ENCODE measurements at regions not wholly inside any gene's neighbourhood (a gene's known extent, or its start where the extent isn't known, plus 50 kb on each side); places are given as distances from the start of the nearest gene placed in this dataset.
"Not testable (repeated sequence)": the region's sequence is repeated elsewhere in the genome, so short reads cannot be mapped to it uniquely, and the experiment has no call there.

DNA sequence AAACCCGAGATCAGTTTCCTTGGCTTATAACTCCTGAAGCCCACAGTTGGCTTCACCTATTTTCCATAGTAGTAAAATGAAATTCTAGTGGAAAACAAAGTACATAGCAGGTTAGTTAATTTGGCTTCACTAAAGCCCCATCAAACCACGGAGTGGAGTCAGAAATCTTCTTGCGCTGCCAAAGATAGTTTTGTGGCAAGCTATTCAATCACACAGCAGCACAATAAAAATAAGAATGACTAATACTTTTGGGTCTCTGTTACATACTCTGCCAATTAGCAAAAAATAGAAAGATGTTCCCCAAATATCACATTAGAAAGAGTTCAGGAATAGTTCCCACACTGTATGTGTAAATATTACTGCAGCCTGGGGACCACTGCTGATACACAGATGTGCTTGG lies 175.2 kb upstream of the NOL4 start:
- TF ChIP-seq, protein P1, sequence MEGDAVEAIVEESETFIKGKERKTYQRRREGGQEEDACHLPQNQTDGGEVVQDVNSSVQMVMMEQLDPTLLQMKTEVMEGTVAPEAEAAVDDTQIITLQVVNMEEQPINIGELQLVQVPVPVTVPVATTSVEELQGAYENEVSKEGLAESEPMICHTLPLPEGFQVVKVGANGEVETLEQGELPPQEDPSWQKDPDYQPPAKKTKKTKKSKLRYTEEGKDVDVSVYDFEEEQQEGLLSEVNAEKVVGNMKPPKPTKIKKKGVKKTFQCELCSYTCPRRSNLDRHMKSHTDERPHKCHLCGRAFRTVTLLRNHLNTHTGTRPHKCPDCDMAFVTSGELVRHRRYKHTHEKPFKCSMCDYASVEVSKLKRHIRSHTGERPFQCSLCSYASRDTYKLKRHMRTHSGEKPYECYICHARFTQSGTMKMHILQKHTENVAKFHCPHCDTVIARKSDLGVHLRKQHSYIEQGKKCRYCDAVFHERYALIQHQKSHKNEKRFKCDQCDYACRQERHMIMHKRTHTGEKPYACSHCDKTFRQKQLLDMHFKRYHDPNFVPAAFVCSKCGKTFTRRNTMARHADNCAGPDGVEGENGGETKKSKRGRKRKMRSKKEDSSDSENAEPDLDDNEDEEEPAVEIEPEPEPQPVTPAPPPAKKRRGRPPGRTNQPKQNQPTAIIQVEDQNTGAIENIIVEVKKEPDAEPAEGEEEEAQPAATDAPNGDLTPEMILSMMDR (IDR thresholded peaks at IDR 0.05; ENCODE audit: borderline replicate concordance) = no peak
- H3K27ac ChIP-seq (replicated peaks) = no peak overlapping the region
- intact Hi-C loops (cut with micrococcal nuclease) = no loop called here

DNA sequence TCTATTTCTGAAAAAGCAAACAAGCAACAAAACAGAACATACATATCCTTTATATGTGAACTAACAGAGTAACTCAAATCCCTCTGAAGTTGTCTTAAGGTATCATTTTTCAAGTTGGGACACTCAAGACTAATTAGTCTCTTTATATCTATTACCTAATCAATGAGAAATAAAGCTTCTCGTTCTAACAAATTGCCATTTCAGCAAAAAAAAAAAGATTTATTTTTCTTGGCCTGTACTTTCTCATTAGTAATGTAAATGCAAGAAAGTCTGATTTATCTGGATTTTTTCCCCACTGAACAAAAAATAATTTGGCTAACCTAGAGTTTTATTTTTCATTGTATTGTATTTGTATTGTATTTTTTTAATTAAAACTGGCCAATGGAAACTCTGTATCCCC lies 176.1 kb upstream of the NOL4 start:
- intact Hi-C loops (cut with micrococcal nuclease) = no loop called here
- no peak overlapping the region for H3K27ac ChIP-seq (replicated peaks)

More for the DNA sequence above, 175.2 kb upstream of the NOL4 start:
- Histone ChIP-seq H3K9me3 (replicated peaks) (no peaks in the 10 kb centered on the region), H3K4me1 (no peaks in the 10 kb centered on the region), H3K27me3 (ENCODE audit: low read depth) (no peaks in the 10 kb centered on the region), H3K4me3 (no peak overlapping the region), H3K36me3 (no peaks in the 10 kb centered on the region)
- no peak for DNase-seq

DNA sequence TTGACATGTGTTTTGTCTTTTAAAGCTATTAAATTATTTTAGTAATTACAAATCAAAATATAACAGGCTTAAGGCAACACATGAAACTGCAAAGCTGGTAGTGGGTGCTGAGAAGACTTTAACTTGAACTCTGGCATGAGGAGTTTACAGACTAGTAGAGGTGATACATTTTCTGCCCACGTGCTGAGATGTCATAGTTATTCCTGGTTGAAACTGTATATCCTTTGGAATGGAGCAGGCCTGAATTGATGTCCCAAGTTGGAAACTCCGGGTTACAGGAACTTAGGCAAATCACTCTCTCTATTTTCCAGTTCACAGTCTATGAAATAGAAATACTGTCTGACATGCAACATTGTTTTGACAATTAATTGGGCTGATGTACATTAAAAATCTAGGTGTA lies 177.1 kb upstream of the NOL4 start:
- TF ChIP-seq, protein P1 (IDR thresholded peaks at IDR 0.05; ENCODE audit: borderline replicate concordance) = no peak

More for the DNA sequence above, 176.1 kb upstream of the NOL4 start:
- TF ChIP-seq, protein P1 (IDR thresholded peaks at IDR 0.05; ENCODE audit: borderline replicate concordance) = no peak
- DNase-seq = no peak
- Histone ChIP-seq H3K27me3 (ENCODE audit: low read depth) (no peaks in the 10 kb centered on the region), H3K9me3 (replicated peaks) (no peaks in the 10 kb centered on the region), H3K4me3 (no peak overlapping the region), H3K36me3 (no peaks in the 10 kb centered on the region), H3K4me1 (no peaks in the 10 kb centered on the region)

DNA sequence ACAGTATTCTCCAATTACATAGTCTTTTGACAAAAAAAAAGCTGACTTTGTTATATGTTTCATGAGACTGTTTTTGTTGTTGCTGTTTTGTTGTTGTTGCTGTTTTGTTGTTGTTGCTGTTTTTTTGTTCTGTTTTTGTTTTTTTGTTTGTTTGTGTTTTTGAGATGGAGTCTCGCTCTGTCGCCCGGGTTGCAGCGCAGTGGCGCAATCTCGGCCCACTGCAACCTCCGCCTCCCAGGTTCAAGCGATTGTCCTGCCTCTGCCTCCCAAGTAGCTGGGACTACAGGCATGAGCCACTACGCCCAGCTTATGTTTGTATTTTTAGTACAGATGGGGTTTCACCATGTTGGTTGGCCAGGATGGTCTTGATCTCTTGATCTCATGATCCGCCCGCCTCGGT lies 182.8 kb upstream of the NOL4 start:
- DNase-seq; H3K9me3 ChIP-seq (replicated peaks); H3K4me1 ChIP-seq; H3K36me3 ChIP-seq; H3K27ac ChIP-seq (replicated peaks); H3K4me3 ChIP-seq; intact Hi-C loops (cut with micrococcal nuclease); H3K27me3 ChIP-seq (ENCODE audit: low read depth): not testable (repeated sequence)

More for the DNA sequence above, 177.1 kb upstream of the NOL4 start:
- H3K4me3 ChIP-seq = no peak overlapping the region
- no peaks in the 10 kb centered on the region for H3K36me3 ChIP-seq
- intact Hi-C loops (cut with micrococcal nuclease) = no loop called here
- H3K9me3 ChIP-seq (replicated peaks) = no peaks in the 10 kb centered on the region
- H3K27me3 ChIP-seq (ENCODE audit: low read depth) = no peaks in the 10 kb centered on the region
- H3K4me1 ChIP-seq = no peaks in the 10 kb centered on the region
- no peak for DNase-seq
- H3K27ac ChIP-seq (replicated peaks) = no peak overlapping the region

DNA sequence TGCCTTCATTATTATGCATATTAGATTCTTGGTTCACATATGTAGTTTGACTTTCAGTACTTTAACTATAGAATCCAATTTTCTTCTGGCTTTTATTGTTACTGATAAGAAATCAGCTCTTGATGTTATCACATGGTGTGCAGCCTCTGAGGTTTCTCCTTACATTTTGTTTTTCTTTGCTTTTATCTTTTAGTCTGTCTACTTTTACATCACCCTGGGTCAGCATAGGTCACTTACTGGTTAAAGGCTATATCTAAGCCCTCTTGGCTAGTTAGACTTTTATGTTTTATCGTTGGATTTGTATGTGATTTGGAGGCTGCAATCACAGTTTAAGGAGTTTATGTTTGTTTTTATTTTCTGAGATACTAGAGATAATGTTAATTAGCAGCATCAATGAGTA lies 187.2 kb upstream of the NOL4 start:
- Histone ChIP-seq H3K9me3 (replicated peaks) (no peaks in the 10 kb centered on the region), H3K27me3 (ENCODE audit: low read depth) (no peaks in the 10 kb centered on the region), H3K4me3 (no peak overlapping the region), H3K4me1 (no peaks in the 10 kb centered on the region), H3K27ac (replicated peaks) (no peak overlapping the region), H3K36me3 (no peaks in the 10 kb centered on the region)
- no peak for DNase-seq
- TF ChIP-seq, protein P1 (IDR thresholded peaks at IDR 0.05; ENCODE audit: borderline replicate concordance) = no peak
- intact Hi-C loops (cut with micrococcal nuclease) = no loop called here

DNA sequence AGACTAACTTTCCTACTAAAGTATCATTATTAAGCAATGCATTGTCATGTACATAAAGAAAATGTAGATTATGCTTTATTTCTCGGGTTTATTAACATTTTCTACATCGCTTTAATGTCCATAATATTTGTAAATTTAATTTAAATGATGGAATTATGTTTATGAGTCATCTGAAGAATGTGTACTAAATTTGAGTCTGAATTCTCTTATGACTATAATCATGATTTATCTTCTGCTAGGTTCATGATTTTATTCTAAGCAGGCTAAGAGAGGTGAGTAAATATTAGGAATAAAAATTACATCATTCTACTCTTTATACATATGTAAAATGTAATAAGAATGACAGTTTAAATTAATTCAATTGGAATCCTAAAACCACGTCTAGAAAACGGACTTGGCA lies 206.3 kb upstream of the NOL4 start:
- DNase-seq = no peak
- Histone ChIP-seq H3K4me3 (no peak overlapping the region), H3K27me3 (ENCODE audit: low read depth) (no peaks in the 10 kb centered on the region), H3K4me1 (no peaks in the 10 kb centered on the region), H3K36me3 (no peaks in the 10 kb centered on the region), H3K9me3 (replicated peaks) (peaks cover 18% of the 10 kb centered on the region), H3K27ac (replicated peaks) (no peak overlapping the region)
- intact Hi-C loops (cut with micrococcal nuclease) = no loop called here
- TF ChIP-seq, protein P1 (IDR thresholded peaks at IDR 0.05; ENCODE audit: borderline replicate concordance) = no peak
